CD4-positive, alpha-beta T cell treated with Interleukin-12 subunit alpha and Interleukin-12 subunit beta, for 1 hour (primary cell): ENCODE measurements at regions not wholly inside any gene's neighbourhood (a gene's known extent, or its start where the extent isn't known, plus 50 kb on each side); places are given as distances from the start of the nearest gene placed in this dataset.

ENCODE experiments used
- DNase-seq: peaks from one replicate; pipeline ENCODE4 v3.0.0-alpha.2; 2020

DNA sequence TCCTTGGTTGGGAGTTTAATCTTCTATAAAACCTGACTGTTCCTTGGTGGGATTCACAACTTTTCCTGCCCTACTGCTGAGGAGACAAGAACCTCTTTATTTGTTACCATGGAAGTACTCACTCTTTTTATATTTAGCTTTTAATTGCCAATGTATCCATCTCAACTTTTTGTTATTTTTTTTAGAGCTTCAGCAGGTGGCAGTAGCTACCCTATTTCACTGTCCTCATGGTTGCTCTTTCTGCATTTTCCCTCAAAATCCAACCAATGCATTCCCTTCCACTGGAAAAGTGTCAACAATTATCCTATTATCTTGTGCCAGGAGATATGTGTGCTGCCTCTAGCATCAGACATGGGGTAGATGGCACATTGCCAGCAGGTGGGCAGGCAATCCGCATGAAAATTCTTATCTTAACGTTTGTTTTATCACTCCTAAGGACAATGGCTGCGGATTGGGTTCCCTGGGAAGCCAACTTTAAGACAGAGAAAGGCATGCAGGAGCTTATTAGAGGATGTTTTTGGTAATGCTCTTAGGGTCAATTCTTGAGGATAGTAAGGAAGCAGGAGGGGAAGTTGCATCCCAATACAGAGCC is 406.4 kb downstream of the SNAPC1 start:
- DNase-seq, result no peak

DNA sequence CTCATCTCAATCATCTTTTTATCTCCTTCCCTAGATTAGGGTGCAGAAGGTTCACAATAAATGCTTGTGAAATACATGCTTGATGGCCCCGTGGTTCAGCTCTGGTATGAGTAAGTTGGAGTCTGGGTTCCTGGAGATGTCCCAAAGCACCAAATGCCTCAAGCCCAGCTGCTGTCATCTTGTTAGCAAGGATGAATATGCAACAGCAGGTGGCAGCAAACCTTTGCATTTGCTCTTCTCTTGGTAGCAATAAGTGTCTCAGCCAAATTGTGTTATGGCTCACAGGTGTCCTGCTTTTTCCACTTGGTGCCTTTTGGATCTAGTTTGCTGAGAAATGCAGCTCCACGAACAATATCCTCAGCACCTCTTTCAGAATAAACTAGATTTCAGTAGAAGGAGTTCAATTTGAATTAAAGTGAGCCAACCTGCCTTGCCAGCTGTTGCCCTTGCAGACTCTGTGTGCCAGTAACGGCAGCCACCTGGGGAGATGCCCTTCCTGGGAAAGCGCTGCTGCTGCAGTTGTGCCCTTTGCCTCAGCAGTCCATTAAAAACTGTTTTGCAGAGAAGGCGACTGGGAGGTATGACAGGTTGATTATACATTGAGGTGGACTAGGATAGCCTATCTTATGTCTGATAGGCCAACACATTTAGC is 417.3 kb downstream of the SNAPC1 start:
- DNase-seq, result peak; percentile 14

DNA sequence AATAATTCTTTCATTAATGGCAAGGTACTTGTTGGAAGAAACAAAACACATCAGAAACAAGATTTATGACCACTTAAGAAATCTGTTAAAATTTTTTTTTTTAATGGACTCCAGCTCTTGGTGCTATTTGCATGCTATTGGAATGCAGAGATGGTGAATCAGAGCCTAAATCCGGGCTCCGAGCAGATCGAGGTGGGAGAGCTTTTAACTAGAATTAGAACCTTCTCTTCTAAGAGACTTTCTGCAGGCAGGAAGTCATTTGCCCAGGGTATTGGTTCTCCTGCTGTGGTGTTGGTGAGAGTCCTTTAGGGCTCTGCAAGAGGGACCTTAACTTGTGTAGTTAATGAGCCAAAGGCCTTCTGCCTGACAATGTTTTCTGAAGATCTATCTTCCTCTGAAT is 419.4 kb downstream of the SNAPC1 start:
- no peak for DNase-seq

- DNase-seq, result no peak
These were observed 422.9 kb downstream of the SNAPC1 start for GRCh38 chr14:62185078-62185477.

GRCh38 chr14:62187265-62187664 is 425.0 kb downstream of the SNAPC1 start:
- DNase-seq, result no peak

DNA sequence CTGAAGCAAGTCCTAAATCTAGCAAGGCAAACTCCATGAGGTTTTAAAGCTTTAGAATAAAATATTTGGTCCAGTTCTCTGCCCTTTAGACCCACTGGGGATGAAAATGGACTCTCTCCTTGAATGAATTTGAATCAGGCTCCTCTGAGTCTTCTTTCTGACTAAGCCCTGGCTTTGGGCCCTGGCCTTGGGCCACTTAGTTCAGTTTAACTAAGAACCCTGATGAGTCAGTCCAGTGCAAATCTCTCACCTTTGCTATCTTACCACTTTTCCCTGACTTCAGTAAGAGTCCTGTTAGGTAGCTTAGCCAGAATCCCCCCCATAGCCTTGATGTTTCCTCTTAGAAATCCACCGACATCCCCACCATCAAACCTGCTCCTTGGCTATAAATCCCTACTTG is 427.5 kb downstream of the SNAPC1 start:
- DNase-seq, result no peak

GRCh38 chr14:62206456-62206855 is 444.2 kb downstream of the SNAPC1 start:
- no peak for DNase-seq

DNA sequence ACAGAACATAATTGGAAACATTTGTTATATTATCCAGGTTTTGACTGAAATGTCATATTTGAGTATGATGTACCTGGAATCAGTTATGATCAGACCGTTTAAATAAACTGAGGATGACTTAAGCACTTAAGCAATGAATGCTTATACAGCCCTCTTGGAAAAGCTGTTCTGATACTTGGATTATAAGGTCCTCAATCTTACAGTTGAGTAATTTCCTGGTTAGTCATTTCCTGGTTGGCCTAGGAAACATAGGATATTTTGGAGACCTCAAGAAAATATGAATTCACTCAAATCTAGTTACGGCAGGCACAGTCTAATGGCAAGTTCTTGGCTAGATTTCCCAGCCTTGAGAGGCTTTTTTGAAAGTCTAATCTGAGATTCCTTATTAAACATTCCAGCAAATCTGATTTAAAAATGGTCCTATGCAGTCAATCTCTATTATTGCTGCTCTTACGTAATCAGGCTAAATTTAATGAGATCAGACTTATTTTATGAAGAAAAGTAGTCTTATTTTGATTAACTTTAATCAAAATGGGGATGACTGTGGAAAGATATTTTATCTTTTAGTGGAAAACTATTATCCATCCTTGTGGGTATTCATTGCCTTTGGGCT is 447.2 kb downstream of the SNAPC1 start:
- DNase-seq, result no peak

DNA sequence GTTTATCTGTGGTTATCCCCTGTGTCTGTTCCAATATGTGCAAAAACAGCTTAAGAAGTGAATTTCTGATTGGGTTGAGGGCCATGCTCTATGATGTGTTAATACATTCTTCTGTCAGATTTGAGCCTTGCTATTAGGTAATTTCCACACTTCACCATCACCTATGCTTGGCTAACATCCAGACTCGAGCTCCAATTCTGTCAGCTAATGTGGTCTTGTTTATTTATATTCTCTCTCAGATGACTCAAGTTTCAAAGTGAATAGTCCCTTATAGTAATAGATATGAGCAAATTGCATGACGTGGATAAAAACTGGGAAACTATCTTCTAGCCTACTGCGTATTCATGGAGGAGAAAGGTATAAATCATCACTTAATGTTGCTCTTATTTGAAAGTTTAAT is 451.3 kb downstream of the SNAPC1 start:
- no peak for DNase-seq

DNA sequence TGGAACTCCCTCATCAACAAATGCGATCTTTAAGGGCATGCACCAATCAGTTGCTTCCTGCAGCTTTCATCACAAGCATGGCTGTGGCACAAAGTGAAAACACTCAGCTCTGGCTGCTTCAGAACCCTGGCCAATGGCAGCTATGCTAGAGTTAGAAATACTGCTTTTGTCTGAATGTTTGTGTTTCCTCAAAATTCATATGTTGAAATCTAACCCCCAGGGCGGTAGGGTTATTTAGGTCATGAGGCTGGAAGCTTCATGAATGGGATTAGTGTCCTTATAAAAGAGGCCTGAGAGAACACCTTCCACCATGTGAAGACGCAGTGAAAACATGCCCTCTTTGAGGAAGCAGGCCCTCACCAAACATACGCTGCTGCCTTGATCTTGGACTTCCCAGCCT is 453.9 kb downstream of the SNAPC1 start:
- DNase-seq, result no peak

- no peak for DNase-seq
These were observed 472.6 kb downstream of the SNAPC1 start for GRCh38 chr14:62234849-62235248.

GRCh38 chr14:62244221-62244620 is 482.0 kb downstream of the SNAPC1 start:
- DNase-seq, result no peak

DNA sequence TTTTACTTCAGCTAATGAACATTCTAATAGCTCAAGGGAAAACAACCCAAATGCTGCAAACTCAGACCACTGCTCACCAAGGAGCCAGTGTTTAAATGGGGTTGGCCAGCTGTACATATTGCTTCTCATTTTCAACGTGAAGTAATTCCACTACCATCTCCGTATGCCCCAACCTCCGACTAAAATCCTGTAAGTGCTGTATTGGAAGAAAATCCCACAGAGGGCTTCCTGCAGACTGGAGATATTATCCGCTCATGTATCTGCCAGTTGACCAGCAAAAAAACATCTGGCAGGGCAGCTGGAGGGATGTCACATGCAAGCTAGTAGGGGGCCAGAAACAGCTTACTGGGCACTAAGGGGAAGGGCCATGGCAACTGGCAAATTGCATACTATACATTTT is 485.0 kb downstream of the SNAPC1 start:
- no peak for DNase-seq

- no peak for DNase-seq
These were observed 489.0 kb downstream of the SNAPC1 start for GRCh38 chr14:62251237-62251636.

GRCh38 chr14:62253171-62253570 is 491.0 kb downstream of the SNAPC1 start:
- DNase-seq, result no peak

DNA sequence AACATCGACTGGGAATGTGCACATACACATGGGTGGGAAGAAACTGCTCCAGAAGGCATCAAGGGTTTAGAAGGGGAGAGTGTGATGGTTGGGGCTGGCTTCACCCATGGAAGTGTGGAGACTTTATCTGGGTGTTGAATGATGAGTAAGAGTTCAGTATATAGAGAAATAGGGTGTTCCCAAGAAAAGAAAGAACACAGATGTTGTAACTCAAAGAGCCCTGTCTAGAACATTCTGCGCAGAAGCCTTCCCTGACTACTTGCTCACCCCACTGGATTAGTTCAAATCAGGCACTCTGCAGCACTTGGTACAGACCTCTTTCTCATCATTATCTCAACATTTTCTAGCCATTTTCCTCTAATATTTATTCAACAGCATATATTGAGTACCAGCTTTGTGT is 491.7 kb downstream of the SNAPC1 start:
- DNase-seq, result no peak

DNA sequence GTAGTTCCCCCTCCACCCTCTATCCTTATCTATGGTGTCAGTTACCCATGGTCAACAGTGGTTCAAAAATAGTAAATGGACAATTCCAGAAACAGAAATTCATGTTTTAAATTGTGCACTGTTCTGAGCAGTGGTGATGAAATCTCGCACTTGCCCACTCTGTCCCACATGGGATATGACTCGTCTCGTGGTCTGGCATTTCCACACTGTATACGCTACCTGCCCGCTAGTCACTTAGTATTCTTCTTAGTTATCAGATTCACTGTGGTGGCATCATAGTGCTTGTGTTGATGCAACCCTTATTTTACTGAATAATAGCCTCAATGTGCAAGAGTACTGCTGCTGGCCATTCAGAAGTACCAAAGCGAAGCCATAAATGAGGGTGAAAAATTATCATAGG is 507.0 kb downstream of the SNAPC1 start:
- no peak for DNase-seq

- no peak for DNase-seq
These were observed 508.0 kb downstream of the SNAPC1 start for GRCh38 chr14:62270236-62270635.

- DNase-seq, result no peak
These were observed 518.1 kb downstream of the SNAPC1 start for GRCh38 chr14:62280366-62280765.

GRCh38 chr14:62283837-62284236 is 521.6 kb downstream of the SNAPC1 start:
- DNase-seq, result no peak

GRCh38 chr14:62289471-62289870 is 527.3 kb downstream of the SNAPC1 start:
- DNase-seq, result no peak

DNA sequence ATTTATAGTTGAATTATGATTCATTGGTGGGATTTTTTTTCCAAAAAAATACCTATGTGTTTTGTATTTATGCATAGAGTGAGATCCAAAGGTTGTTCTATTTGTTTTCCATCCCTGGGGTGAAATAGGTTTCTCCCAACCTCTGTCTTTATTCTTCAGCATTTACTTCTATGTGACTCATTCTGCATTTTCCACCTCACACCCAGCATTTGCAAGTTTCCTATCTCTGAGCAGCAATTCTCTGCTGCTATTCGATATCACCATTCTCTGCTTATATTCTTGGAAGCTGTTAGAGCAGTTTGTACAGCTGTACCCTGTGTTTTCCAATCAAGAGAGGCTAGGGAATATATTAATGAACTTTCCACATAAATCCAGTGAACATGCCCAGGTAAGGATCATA is 538.9 kb downstream of the SNAPC1 start:
- no peak for DNase-seq

DNA sequence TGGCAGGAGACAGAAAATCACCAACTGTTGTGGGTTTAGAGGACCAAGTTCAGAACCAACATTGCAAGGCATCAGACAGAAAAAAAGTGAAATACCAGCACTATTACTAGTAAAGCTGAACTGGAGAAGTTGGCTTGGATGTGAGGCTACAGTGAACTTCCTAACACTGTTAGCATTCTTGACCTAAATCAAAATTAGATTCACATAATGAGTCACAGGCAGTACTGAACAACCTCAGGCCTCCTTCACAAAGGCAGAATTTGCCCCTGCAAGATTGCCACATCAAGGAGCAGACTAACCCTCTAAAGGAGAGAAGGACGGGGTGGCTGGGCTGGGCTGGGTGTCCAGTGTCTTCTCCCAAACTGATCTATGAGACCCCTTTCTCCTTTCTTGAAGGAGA is 539.7 kb downstream of the SNAPC1 start:
- no peak for DNase-seq

DNA sequence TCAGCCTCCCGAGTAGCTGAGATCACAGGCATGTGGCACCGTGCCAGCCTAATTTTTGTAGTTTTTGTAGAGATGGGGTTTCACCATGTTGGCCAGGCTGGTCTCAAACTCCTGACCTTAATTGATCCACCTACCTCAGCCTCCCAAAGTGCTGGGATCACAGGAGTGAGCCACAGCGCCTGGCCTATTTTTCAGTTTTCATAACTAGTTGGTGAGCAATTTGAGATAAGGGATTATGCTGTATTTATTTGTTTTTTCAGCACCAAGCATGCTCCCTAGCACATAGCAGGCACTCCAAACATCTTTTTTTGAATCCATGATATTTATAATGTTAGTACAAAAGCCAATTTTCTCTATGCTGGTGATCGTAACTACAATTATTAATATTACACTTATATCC is 541.2 kb downstream of the SNAPC1 start:
- no peak for DNase-seq

DNA sequence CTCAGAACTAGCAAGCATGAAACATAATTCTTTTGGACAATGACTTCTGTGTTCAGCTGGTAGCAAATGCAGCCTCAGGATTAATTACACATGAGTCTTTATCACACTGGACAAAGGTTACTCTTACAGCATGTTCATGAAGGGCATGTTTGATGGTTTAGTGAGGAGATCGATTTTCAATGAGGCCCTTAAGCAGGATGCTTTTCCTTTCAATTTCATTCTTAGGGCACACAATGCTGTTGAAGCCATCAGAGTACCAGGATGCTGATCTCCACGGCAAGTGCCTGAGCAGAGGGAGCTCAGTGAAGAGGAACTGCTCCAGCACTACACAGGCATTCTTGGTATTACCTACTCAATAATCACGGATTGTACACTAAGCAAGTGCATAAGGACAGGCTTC is 542.0 kb downstream of the SNAPC1 start:
- no peak for DNase-seq
